GM12864 (cell line): ENCODE measurements at regions not wholly inside any gene's neighbourhood (a gene's known extent, or its start where the extent isn't known, plus 50 kb on each side); places are given as distances from the start of the nearest gene placed in this dataset.

Source experiments
- DNase-seq: peaks from one replicate; pipeline ENCODE4 v3.0.0-alpha.2; 2011; ENCODE audit warnings: low read depth
- H3K4me3 ChIP-seq: 2 replicates; pipeline ENCODE4 v1.5.1; 2011; ENCODE audit warnings: mild to moderate bottlenecking, low read depth, low read length, control low read depth
- CTCF ChIP-seq: IDR thresholded peaks from 2 replicates; pipeline ENCODE4 v1.5.1; 2011; ENCODE audit warnings: low read depth, mild to moderate bottlenecking, moderate library complexity, low read length, control low read depth, inconsistent platforms; ENCODE audit errors: missing control alignments

- no peak overlapping the region for H3K4me3 ChIP-seq
- TF ChIP-seq CTCF: no peak
- DNase-seq: no peak
Observed at GRCh38 chrX:87067795-87068369, 449.7 kb upstream of the KLHL4 start.

- DNase-seq: no peak
- no peak overlapping the region for H3K4me3 ChIP-seq
- no peak for TF ChIP-seq CTCF
Observed at GRCh38 chrX:87078231-87078630, 439.4 kb upstream of the KLHL4 start.

DNA sequence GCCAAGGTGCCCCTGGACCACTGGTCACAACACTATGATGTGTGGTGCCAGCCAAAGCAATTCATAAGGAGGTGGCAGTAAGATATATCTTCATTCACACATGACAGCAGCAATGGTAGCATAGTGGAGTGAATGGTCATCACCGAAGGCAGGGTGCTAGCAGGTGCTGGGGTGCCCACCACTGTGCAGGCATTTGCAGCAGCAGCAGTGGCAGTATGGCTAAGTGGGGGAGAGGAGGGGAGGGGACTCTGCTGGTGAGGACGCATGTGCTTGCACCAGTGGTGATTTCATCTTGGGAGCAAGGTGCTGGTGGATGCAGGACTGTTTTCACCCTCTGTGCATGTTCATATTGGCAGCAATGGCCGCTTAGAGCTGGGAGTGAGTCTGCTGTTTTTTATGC is 419.1 kb upstream of the KLHL4 start:
- no peak overlapping the region for H3K4me3 ChIP-seq
- DNase-seq: no peak
- no peak for TF ChIP-seq CTCF

GRCh38 chrX:87105131-87105530 is 412.5 kb upstream of the KLHL4 start:
- no peak for TF ChIP-seq CTCF
- no peak for DNase-seq
- no peak overlapping the region for H3K4me3 ChIP-seq

DNA sequence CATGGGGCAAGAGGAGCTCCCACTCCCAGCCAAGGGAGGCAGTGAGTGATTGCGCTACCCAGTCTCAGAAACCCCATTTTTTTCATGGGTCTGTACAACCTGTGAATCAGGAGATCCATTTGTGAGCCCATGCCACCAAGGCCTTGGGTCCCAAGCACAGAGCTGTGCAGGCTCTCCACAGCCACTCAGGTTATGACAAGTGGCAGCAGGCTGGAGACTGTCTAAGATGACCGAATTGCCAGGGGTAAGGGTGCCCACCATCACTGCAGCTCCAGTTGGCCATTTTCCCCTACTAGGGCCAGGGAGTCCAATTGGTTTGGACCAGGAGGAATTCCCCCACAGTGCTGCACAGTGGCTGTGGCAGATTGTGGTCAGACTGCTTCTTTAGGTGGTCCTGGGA is 407.5 kb upstream of the KLHL4 start:
- no peak for DNase-seq
- no peak for TF ChIP-seq CTCF
- no peak overlapping the region for H3K4me3 ChIP-seq

GRCh38 chrX:87140800-87141483 is 376.7 kb upstream of the KLHL4 start:
- no peak overlapping the region for H3K4me3 ChIP-seq
- no peak for TF ChIP-seq CTCF
- DNase-seq: no peak
